ENCODE measurements at regions not wholly inside any gene's neighbourhood (a gene's known extent, or its start where the extent isn't known, plus 50 kb on each side); places are given as distances from the start of the nearest gene placed in this dataset.

GRCh38 chr15:39058351-39059131 lies 493.9 kb upstream of the RASGRP1 start:
- TF ChIP-seq CTCF (IDR thresholded peaks at IDR 0.05), result no peak
- TF ChIP-seq POLR2A (IDR thresholded peaks at IDR 0.05), result no peak
